ENCODE measurements at regions not wholly inside any gene's neighbourhood (a gene's known extent, or its start where the extent isn't known, plus 50 kb on each side); places are given as distances from the start of the nearest gene placed in this dataset.
"Not testable (repeated sequence)": the region's sequence is repeated elsewhere in the genome, so short reads cannot be mapped to it uniquely, and the experiment has no call there.

GRCh38 chr7:52573141-52573540 is 462.3 kb upstream of the POM121L12 start:
- DNase-seq = not testable (repeated sequence)

DNA sequence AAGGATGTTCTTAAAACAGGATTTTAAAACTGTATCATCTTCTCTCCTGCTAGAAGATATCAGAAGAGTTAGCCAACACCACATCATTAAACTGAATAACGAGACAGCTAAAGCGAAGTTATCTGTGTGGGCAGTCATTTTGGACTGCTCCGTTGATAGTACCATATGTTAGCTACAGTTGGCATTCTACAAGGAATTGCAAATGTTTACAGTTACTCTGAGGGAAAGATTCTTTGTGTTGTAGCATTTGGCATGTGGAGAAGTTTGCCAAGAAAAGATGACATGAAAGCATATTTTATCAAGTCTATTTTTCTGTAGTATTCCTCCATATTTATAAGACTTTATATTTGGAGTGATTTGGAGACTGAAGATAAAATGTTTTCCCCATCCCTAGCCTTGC is 464.4 kb upstream of the POM121L12 start:
- no peak for DNase-seq

DNA sequence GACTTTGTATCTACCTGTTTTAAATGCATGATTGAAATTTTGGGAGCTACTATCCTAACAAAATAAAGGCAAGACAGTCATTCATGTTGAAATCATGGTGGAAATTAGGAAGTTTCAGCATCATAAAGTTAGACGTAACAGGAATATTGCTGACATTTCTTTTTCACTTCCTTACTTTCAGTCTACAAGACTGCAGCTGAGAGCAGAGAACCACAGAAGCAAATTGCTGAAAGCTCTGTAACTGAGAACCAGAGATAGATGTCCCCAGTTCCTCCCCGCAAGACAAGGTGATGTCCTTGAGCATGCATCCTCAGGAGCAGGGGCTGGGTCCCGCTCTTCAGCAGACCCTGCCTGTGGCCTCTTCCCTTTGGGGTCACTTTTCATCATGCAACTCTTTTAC is 466.3 kb upstream of the POM121L12 start:
- no peak for DNase-seq

GRCh38 chr7:52565974-52566373 is 469.5 kb upstream of the POM121L12 start:
- no peak for DNase-seq

GRCh38 chr7:52555805-52556204 is 479.6 kb upstream of the POM121L12 start:
- DNase-seq = no peak

DNA sequence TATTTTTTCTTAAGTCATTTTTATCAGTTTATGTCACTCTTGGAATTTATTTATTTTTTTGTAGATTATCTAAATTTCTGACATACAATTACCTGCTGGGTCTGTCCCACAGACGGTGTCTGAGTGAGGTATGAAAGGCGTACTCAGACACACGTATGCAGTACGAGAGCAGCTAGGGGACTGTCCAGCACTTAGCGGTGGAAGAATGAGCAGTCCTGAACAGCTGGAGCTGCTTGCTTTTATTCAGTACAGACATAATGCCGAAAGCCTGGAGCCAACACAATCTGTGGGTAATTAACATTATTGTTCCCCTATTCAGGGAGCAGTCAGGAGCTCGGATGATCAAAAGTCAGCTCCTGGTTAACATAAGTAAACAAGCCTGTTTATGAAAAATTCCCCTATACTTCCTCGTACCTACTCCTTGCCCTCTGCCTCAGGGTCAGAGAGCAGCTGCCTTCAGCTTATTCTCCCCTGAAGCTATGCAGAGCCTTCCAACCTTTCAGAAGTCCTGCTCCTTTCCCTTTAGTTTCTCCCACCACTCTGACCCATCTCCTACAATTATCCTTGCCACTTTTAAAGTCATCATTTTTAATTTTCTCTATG is 488.0 kb upstream of the POM121L12 start:
- no peak for DNase-seq

DNA sequence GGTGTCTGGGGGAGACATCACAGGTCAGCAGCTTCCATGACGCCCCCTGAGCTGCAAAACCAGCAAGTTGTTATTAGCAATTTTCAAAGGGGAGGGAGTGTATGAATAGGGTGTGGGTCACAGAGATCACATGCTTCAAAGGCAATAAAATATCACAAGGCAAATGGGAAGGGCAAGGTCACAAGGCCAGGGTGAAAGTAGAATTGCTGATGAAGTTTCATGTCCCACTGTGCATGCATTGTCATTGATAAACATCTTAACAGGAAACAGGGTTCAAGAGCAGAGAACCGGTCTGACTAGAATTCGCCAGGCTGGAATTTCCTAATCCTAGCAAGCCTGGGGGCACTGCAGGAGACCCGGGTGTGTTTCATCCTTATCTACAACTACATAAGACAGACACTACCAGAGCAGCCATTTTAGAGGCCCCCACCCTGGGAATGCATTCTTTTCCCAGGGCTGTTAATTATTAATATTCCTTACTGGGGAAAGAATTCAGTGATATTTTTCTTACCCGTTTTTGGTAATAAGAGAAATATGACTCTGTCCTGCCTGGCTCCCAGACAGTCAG is 494.2 kb upstream of the POM121L12 start:
- DNase-seq = not testable (repeated sequence)

GRCh38 chr7:52540041-52540440 is 495.4 kb upstream of the POM121L12 start:
- no peak for DNase-seq

DNA sequence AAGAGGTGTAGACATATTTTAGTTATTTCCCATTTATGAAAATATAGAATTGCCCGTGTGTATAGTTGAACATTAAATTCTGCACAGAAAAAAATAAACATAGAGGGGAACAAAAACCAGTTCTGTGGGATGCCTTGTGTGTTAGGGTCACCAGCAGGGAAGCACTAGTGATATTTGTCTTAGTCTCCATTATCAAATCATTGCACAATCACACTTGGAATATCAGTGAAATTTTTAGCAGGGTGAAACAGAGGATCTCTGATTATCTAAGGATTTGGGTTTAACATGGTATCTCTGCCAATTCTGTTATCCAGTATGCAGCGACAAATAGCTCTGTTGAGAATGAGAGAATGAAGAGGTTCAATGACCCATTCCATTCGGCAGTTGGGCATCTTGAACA is 496.0 kb upstream of the POM121L12 start:
- DNase-seq = no peak

- no peak for DNase-seq
Observed at GRCh38 chr7:52537051-52537450, 498.4 kb upstream of the POM121L12 start.

DNA sequence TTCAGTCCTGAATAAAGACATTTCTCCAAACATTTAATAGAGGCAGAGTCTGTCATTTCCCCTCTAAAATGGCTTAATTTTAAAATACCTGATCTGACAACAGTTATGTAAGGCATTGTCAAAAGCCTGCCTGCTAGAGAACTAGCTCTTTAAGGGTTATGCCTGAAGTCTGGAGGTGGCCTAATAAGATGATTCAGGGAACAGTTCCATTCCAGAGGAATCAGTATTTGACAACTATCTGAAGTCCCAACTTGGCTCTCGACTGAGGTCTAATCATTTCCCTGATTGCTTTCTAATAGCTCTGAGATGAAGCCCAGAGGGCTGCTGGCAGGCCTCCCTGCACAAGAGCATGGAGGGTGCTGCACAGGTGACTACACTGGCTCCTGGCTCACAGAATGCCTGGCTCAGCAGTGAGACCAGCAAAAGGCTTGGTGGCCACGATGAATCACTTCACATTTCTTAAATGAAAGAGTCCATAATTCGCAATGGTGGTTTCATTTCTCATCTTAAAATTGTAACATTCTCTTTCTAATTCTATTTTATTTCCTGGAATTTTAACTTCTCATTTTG is 509.6 kb upstream of the POM121L12 start:
- DNase-seq = no peak

GRCh38 chr7:52518869-52519268 is 516.6 kb upstream of the POM121L12 start:
- no peak for DNase-seq

DNA sequence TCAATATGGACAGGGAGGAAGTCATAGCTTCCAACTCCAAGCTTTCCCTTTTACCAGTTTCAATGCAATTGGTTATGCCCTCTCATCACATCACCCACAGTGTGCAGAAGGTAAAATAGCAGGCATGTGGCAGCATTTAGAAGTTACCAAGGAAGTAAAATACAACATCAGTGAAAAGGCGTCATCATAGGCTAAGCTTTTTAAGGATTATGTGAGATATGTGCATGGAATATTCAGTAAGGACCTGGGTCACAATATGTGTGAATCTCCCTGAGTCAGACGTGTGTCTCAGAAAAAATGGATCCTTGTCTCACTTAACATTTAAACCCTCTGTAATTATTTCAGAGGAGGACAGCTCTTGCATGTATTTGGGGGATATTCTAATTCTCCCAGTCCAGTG is 522.8 kb upstream of the POM121L12 start:
- no peak for DNase-seq

DNA sequence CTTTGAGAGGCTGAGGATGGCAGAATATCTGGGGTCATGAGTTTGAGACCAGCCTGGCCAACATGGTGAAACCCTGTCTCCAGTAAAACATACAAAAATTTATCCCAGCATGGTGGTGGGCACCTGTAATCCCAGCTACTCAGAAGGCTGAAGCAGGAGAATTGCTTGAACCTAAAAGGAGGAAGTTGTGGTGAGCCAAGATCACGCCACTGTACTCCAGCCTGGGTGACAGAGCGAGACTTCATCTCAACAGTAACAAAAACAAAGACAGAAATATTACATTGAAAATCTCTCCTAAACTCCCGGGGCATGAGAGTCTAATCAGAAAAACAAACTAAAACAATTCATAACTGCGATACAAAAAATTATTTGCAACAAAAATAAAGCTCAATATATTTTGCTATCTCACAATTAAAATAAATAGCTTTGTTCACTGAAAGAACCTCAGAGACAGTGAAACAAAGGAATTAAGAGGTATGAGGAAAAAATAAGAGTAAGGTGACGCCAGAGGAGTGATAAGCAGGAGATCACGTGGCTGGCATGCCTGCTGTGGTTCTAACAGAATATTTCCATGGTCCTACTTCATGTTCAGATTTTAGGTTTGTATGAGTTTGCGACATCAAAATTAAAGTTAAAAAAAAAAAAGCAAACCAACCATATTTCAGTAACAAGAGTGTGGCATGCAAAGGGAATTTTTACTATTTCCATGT is 527.7 kb upstream of the POM121L12 start:
- no peak for DNase-seq

- DNase-seq = no peak
Observed at GRCh38 chr7:52506325-52506724, 529.1 kb upstream of the POM121L12 start.

DNA sequence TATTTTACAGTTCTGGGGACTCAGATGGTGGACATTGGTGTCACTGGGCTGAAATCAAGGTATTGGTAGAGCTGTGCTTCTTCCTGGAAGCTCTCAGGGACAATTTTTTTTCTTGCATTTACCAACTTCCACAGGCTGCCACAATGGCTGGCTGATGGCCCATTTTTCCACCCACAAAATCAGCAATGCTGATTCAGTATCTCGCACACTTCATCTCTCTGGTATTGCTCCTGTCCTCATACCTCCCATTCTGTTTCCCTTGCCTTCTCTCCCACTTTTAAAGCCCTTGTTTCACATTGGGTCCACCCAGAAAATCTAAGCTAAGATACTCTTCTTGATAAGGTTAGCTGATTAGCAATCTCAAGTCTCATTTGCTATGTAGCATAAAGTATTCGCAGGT is 530.9 kb upstream of the POM121L12 start:
- no peak for DNase-seq

GRCh38 chr7:52502281-52502680 is 533.2 kb upstream of the POM121L12 start:
- no peak for DNase-seq

GRCh38 chr7:52501696-52502095 is 533.7 kb upstream of the POM121L12 start:
- DNase-seq = no peak

DNA sequence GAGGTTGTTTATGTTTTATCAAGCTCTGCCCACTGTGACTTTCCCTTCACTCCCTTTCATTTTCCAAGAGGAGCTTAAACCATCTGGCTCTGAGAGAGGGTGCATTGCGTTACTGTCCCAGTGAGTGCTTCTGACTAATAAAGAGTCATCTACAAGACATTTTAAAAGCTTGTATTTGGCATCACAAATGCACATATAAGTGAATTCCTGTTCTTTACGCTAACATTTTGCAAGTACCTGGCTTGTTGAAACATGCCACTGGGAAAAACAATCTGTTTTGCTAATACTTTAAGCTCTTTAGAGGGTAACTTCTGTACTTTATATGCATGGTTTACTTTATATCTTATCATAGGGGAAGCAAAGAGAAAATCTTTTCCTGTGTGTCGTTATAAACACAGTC is 534.6 kb upstream of the POM121L12 start:
- DNase-seq = no peak

DNA sequence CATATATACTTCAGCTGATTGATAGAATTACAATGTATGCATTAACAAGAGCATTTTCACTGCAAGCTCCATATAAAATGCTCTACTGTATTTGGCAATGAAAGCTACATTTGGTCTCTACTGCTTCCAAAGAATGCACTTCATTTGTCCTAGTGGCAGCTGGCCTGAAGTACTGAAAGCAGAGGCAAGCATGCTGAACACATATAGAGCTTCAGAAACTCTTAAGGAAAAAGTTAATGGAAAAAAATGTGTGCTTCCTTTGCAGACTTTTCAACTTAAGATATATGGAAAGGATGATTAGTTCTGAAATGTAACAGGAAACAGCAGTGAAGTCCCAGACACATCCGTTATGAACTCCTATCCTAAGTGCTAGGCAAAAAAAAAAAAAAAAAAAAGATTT is 537.1 kb upstream of the POM121L12 start:
- peak; percentile 0 for DNase-seq

DNA sequence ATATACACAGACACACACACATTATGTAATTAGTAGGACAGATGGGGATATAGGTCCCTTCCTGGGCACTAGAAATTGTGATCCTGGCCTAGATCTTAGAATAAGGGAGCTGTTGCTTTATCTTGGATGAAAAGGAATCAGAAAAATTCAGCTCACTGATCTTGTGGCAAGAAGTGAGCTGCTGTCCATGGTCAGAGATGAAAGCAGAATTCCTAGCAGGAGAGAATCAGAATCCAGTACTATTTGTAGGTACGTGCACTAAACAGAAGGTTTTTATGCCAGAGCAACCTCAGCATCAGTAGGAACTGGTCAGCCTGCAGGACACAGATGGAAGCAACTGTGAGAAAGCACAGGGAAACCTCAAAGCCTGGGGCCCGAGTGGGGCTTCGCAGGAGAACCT is 549.2 kb upstream of the POM121L12 start:
- no peak for DNase-seq

- DNase-seq = no peak
Observed at GRCh38 chr7:52482076-52482475, 553.4 kb upstream of the POM121L12 start.

- no peak for DNase-seq
Observed at GRCh38 chr7:52481571-52481970, 553.9 kb upstream of the POM121L12 start.

GRCh38 chr7:52479990-52480389 is 555.4 kb upstream of the POM121L12 start:
- no peak for DNase-seq
